Breast epithelium (tissue), 3 donors: ENCODE measurements at regions not wholly inside any gene's neighbourhood (a gene's known extent, or its start where the extent isn't known, plus 50 kb on each side); places are given as distances from the start of the nearest gene placed in this dataset.

ENCODE experiments used
- POLR2A ChIP-seq: fragments of 450-650 bp; IDR thresholded peaks from one replicate; pipeline ENCODE4 v1.6.1; 2016; ENCODE audit warnings: antibody characterized with exemption, mild to moderate bottlenecking, moderate library complexity
- POLR2AphosphoS5 ChIP-seq, 3 donors: sonication (generic); formaldehyde crosslinking; IDR thresholded peaks; one replicate each; pipeline ENCODE4 v1.6.1; 2017; ENCODE audit warnings: antibody characterized with exemption in 3 of 3
- TF ChIP-seq, protein P1 (sequence below), 3 donors: fragments of 450-650 bp; IDR thresholded peaks; one replicate each; pipeline ENCODE4 v1.5.1; 2016 to 2017; ENCODE audit warnings: antibody characterized with exemption in 3 of 3, mild to moderate bottlenecking in 3 of 3, moderate library complexity in 3 of 3

DNA sequence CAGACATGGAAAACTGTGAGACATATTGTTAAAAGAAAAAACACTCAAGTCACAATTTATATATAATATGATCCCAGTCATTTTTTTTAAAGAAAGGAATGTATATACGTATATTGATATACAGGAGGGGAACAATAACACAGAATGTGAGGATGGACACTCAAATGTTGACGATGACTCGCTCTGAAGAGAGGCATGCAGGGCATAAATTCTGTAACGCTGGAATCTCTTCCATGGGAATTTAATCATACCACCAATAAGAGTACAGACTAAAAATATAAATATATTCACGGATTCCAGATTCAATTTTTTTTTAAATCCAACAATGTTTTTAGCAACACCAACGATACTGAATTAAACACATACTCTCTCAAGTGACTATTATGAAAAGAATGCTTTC, 106.9 kb upstream of the CCDC28A start:
- TF ChIP-seq POLR2A (no peak), POLR2AphosphoS5 (IDR thresholded peaks at IDR 0.05) (no peak)
- TF ChIP-seq, protein P1, sequence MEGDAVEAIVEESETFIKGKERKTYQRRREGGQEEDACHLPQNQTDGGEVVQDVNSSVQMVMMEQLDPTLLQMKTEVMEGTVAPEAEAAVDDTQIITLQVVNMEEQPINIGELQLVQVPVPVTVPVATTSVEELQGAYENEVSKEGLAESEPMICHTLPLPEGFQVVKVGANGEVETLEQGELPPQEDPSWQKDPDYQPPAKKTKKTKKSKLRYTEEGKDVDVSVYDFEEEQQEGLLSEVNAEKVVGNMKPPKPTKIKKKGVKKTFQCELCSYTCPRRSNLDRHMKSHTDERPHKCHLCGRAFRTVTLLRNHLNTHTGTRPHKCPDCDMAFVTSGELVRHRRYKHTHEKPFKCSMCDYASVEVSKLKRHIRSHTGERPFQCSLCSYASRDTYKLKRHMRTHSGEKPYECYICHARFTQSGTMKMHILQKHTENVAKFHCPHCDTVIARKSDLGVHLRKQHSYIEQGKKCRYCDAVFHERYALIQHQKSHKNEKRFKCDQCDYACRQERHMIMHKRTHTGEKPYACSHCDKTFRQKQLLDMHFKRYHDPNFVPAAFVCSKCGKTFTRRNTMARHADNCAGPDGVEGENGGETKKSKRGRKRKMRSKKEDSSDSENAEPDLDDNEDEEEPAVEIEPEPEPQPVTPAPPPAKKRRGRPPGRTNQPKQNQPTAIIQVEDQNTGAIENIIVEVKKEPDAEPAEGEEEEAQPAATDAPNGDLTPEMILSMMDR (IDR thresholded peaks at IDR 0.05), result no peak
